ENCODE measurements at regions not wholly inside any gene's neighbourhood (a gene's known extent, or its start where the extent isn't known, plus 50 kb on each side); places are given as distances from the start of the nearest gene placed in this dataset.

DNA sequence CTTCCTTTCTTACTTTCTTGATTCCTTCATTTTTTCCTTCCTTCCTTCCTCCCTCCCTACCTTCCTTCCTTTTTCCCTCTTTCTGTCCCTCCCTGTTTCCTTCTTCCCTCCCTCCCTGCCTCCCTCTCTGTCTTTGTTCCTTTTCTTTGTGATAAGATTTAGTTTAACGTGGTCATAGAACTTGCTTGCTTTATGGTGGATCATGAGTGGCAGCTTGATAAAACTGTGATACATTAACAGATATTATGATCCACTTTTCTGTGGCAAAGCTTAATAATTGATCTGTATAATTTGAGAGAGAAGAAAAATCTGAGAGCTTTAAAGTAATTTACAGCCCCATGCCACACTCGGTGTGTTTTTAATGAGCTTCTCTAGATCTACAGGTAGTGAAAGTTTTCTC is 280.5 kb downstream of the RNF144B start:
- intact Hi-C loops (cut with DNase I; ENCODE audit: low total_unique reads): no loop called here
- H3K27ac ChIP-seq: no peak overlapping the region
- no peaks in the 10 kb centered on the region for H3K36me3 ChIP-seq
- H3K9me3 ChIP-seq: no peaks in the 10 kb centered on the region
- no peaks in the 10 kb centered on the region for H3K27me3 ChIP-seq
- 18 to 46% (median 32%) methylated on average over 2 of the region's 2 CpGs for WGBS, 5 donors
- TF ChIP-seq POLR2AphosphoS5 (IDR thresholded peaks at IDR 0.05) (no peak), POLR2A (IDR thresholded peaks at IDR 0.05) (no peak), EP300 (IDR thresholded peaks at IDR 0.05) (no peak)
- TF ChIP-seq, protein P1, sequence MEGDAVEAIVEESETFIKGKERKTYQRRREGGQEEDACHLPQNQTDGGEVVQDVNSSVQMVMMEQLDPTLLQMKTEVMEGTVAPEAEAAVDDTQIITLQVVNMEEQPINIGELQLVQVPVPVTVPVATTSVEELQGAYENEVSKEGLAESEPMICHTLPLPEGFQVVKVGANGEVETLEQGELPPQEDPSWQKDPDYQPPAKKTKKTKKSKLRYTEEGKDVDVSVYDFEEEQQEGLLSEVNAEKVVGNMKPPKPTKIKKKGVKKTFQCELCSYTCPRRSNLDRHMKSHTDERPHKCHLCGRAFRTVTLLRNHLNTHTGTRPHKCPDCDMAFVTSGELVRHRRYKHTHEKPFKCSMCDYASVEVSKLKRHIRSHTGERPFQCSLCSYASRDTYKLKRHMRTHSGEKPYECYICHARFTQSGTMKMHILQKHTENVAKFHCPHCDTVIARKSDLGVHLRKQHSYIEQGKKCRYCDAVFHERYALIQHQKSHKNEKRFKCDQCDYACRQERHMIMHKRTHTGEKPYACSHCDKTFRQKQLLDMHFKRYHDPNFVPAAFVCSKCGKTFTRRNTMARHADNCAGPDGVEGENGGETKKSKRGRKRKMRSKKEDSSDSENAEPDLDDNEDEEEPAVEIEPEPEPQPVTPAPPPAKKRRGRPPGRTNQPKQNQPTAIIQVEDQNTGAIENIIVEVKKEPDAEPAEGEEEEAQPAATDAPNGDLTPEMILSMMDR (IDR thresholded peaks at IDR 0.05): no peak
- no peaks in the 10 kb centered on the region for H3K4me1 ChIP-seq
- H3K4me3 ChIP-seq: no peak overlapping the region
- DNase-seq: no peak

- H3K9me3 ChIP-seq: no peaks in the 10 kb centered on the region
- 63 to 86% (median 73%) methylated on average over 3 of the region's 3 CpGs for WGBS, 5 donors
- H3K27me3 ChIP-seq: no peaks in the 10 kb centered on the region
- no peak overlapping the region for H3K4me3 ChIP-seq
- intact Hi-C loops (cut with DNase I; ENCODE audit: low total_unique reads): no loop called here
- no peaks in the 10 kb centered on the region for H3K36me3 ChIP-seq
- TF ChIP-seq POLR2AphosphoS5 (IDR thresholded peaks at IDR 0.05) (no peak), EP300 (IDR thresholded peaks at IDR 0.05) (no peak), POLR2A (IDR thresholded peaks at IDR 0.05) (no peak)
- TF ChIP-seq, protein P1 (IDR thresholded peaks at IDR 0.05): no peak
- no peaks in the 10 kb centered on the region for H3K4me1 ChIP-seq
- DNase-seq: no peak
- no peak overlapping the region for H3K27ac ChIP-seq
These were observed 281.8 kb downstream of the RNF144B start for GRCh38 chr6:18668994-18669393.

- Histone ChIP-seq H3K27me3 (no peaks in the 10 kb centered on the region), H3K4me3 (no peak overlapping the region), H3K36me3 (no peaks in the 10 kb centered on the region), H3K4me1 (no peaks in the 10 kb centered on the region), H3K27ac (no peak overlapping the region), H3K9me3 (no peaks in the 10 kb centered on the region)
- TF ChIP-seq POLR2AphosphoS5 (IDR thresholded peaks at IDR 0.05): no peak
- TF ChIP-seq EP300 (IDR thresholded peaks at IDR 0.05): no peak
- no peak for TF ChIP-seq POLR2A (IDR thresholded peaks at IDR 0.05)
- 63 to 88% (median 77%) methylated on average over 1 of the region's 1 CpG for WGBS, 5 donors
- intact Hi-C loops (cut with DNase I; ENCODE audit: low total_unique reads): no loop called here
- no peak for DNase-seq
These were observed 285.7 kb downstream of the RNF144B start for GRCh38 chr6:18672852-18673251.

GRCh38 chr6:18674346-18674745 is 287.2 kb downstream of the RNF144B start:
- Histone ChIP-seq H3K4me3 (no peak overlapping the region), H3K27me3 (no peaks in the 10 kb centered on the region), H3K27ac (no peak overlapping the region), H3K9me3 (peaks cover 0 to 11% (median 5%) of the 10 kb centered on the region in 4 donors), H3K4me1 (no peaks in the 10 kb centered on the region), H3K36me3 (no peaks in the 10 kb centered on the region)
- DNase-seq: no peak
- intact Hi-C loops (cut with DNase I; ENCODE audit: low total_unique reads): no loop called here
- TF ChIP-seq, protein P1 (IDR thresholded peaks at IDR 0.05): no peak
- no peak for TF ChIP-seq POLR2A (IDR thresholded peaks at IDR 0.05)
- TF ChIP-seq EP300 (IDR thresholded peaks at IDR 0.05): no peak
- no peak for TF ChIP-seq POLR2AphosphoS5 (IDR thresholded peaks at IDR 0.05)

DNA sequence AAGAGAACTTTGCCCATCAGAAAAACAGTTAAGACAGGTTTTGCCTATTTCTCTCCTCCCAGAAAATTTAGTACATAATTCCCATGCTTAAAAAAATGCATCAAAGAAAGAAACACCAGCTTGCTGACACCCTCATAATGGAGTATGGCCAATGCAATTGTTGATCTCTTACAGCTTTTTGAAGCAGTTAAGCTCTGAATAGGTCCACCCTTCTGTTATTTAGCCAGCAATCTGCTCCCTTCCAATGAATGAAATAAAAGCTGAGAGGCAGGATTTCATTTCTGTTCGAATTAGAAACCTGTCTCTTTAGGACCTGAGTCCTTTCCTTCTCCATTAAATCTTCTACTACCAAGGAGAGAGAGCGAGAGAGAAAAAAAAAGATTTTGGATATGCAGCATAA is 288.7 kb downstream of the RNF144B start:
- DNase-seq: no peak
- no peaks in the 10 kb centered on the region for H3K27me3 ChIP-seq
- TF ChIP-seq, protein P1 (IDR thresholded peaks at IDR 0.05): no peak
- TF ChIP-seq POLR2AphosphoS5 (IDR thresholded peaks at IDR 0.05) (no peak), EP300 (IDR thresholded peaks at IDR 0.05) (no peak), POLR2A (IDR thresholded peaks at IDR 0.05) (no peak)
- H3K36me3 ChIP-seq: no peaks in the 10 kb centered on the region
- intact Hi-C loops (cut with DNase I; ENCODE audit: low total_unique reads): no loop called here
- H3K27ac ChIP-seq: no peak overlapping the region
- WGBS, 5 donors: 28 to 66% (median 60%) methylated on average over 2 of the region's 2 CpGs
- H3K4me1 ChIP-seq: no peaks in the 10 kb centered on the region
- peaks cover 0 to 11% (median 6%) of the 10 kb centered on the region in 4 donors for H3K9me3 ChIP-seq
- H3K4me3 ChIP-seq: no peak overlapping the region
